PC-3 (cell line): ENCODE measurements at regions not wholly inside any gene's neighbourhood (a gene's known extent, or its start where the extent isn't known, plus 50 kb on each side); places are given as distances from the start of the nearest gene placed in this dataset.

Experiments
- ATAC-seq: fragments of 200-7000 bp; cut with Tn5 transposase; 2 replicates; pipeline ENCODE4 v1.9.1; 2020; ENCODE audit warnings: mild to moderate bottlenecking, moderate library complexity
- BruUV-seq: library from RNA; stranded (reverse); fragments of 400-500 nt; replicated peaks from 2 replicates; lab custom pipeline; 2021; lab: Mats Ljungman, UMichigan
- CTCF ChIA-PET: fragments of 300-600 bp; sonication (Branson Sonifier 250); formaldehyde crosslinking; loops from one replicate; lab custom pipeline; 2022; ENCODE audit warnings: antibody characterized with exemption; lab: Charles Lee
- POLR2A ChIA-PET: fragments of 300-600 bp; sonication (Branson Sonifier 250); formaldehyde crosslinking; loops from one replicate; lab custom pipeline; 2022; ENCODE audit warnings: antibody characterized with exemption; ENCODE audit not compliant: unreplicated experiment; lab: Charles Lee
- DNase-seq: peaks from one replicate; pipeline ENCODE4 v3.0.0-alpha.2; 2015
- H2AFZ ChIP-seq: fragments of 300-600 bp; sonication (generic); 2 replicates; pipeline ENCODE4 v1.6.0; 2016; ENCODE audit warnings: antibody characterized with exemption, low read length
- H3F3A ChIP-seq: fragments of 300-600 bp; sonication (generic); one replicate; pipeline ENCODE4 v1.6.0; 2017; ENCODE audit warnings: antibody characterized with exemption, low read length, control low read depth, mild to moderate bottlenecking; ENCODE audit not compliant: unreplicated experiment
- H3K27ac ChIP-seq: fragments of 300-600 bp; sonication (generic); 2 replicates; pipeline ENCODE4 v1.5.1; 2016; ENCODE audit warnings: mild to moderate bottlenecking, low read length
- H3K27me3 ChIP-seq: fragments of 300-600 bp; sonication (generic); 2 replicates; pipeline ENCODE4 v1.6.1; 2016; ENCODE audit warnings: low read length, mixed read lengths
- H3K36me3 ChIP-seq: fragments of 300-600 bp; sonication (generic); 2 replicates; pipeline ENCODE4 v1.6.1; 2016; ENCODE audit warnings: low read depth, mixed run types, low read length, mixed read lengths
- H3K4me1 ChIP-seq: fragments of 300-600 bp; sonication (generic); 2 replicates; pipeline ENCODE4 v1.5.1; 2016; ENCODE audit warnings: low read length; ENCODE audit not compliant: insufficient read depth
- H3K4me2 ChIP-seq: fragments of 300-600 bp; sonication (generic); 2 replicates; pipeline ENCODE4 v1.6.0; 2016; ENCODE audit warnings: low read length
- H3K4me3 ChIP-seq: fragments of 300-600 bp; sonication (generic); 2 replicates; pipeline ENCODE4 v1.5.1; 2016; ENCODE audit warnings: mild to moderate bottlenecking, low read length, mixed read lengths
- H3K79me2 ChIP-seq: fragments of 300-600 bp; sonication (generic); 2 replicates; pipeline ENCODE4 v1.6.1; 2017; ENCODE audit warnings: low read length, mixed read lengths
- H3K9ac ChIP-seq: fragments of 300-600 bp; sonication (generic); 2 replicates; pipeline ENCODE4 v1.6.0; 2016; ENCODE audit warnings: mild to moderate bottlenecking, low read length
- H3K9me2 ChIP-seq: fragments of 300-600 bp; sonication (generic); replicated peaks from 2 replicates; pipeline ENCODE4 v1.6.1; 2016; ENCODE audit warnings: mixed run types, low read length, mixed read lengths
- H3K9me3 ChIP-seq: fragments of 300-600 bp; sonication (generic); 2 replicates; pipeline ENCODE4 v1.6.1; 2016; ENCODE audit warnings: low read length, mixed read lengths
- H4K20me1 ChIP-seq: fragments of 300-600 bp; sonication (generic); 2 replicates; pipeline ENCODE4 v1.6.1; 2016; ENCODE audit warnings: low read length, mixed read lengths
- CTCF ChIP-seq: fragments of 300-600 bp; sonication (generic); conservative IDR thresholded peaks from 2 replicates; pipeline ENCODE4 v1.5.1; 2017; ENCODE audit warnings: antibody characterized with exemption, low read depth, mild to moderate bottlenecking, low read length
- EZH2 ChIP-seq: fragments of 300-600 bp; sonication (generic); IDR thresholded peaks from one replicate; pipeline ENCODE4 v1.6.1; 2017; ENCODE audit warnings: antibody characterized with exemption, mild to moderate bottlenecking, low read length; ENCODE audit not compliant: unreplicated experiment
- EZH2phosphoT487 ChIP-seq: fragments of 300-600 bp; sonication (generic); IDR thresholded peaks from 2 replicates; pipeline ENCODE4 v1.6.1; 2018; ENCODE audit warnings: mild to moderate bottlenecking, antibody characterized with exemption, low read length, borderline replicate concordance
- intact Hi-C: fragments of 100-400 bp; cut with micrococcal nuclease; formaldehyde crosslinking; loops from 2 replicates; pipeline ENCODE4 v1.9.0; 2023

GRCh38 chr2:71925268-71926088 is 222.2 kb downstream of the CYP26B1 start:
- CTCF ChIA-PET = interaction anchor here (2.2 kb wide), 1 partner anchor 225 kb away, joined by 47 read pairs; no protein-coding TSS in a partner anchor
- no peak for TF ChIP-seq CTCF
- TF ChIP-seq EZH2phosphoT487 = no peak
- TF ChIP-seq EZH2 = no peak
- no peak overlapping the region for H3K27ac ChIP-seq
- H3K79me2 ChIP-seq = no peaks in the 10 kb centered on the region
- no peaks in the 10 kb centered on the region for H3F3A ChIP-seq
- POLR2A ChIA-PET = no interaction called here
- no peak overlapping the region for H3K9ac ChIP-seq
- DNase-seq (no peak), ATAC-seq (no peak)
- no peak overlapping the region for H2AFZ ChIP-seq
- H3K9me2 ChIP-seq = no peaks in the 10 kb centered on the region
- no peak overlapping the region for H3K4me3 ChIP-seq
- H3K27me3 ChIP-seq = no peaks in the 10 kb centered on the region
- H3K4me2 ChIP-seq = no peak overlapping the region
- no peaks in the 10 kb centered on the region for H3K9me3 ChIP-seq
- H4K20me1 ChIP-seq = no peaks in the 10 kb centered on the region
- no TSS peak for BruUV-seq
- peaks cover 11% of the 10 kb centered on the region for H3K4me1 ChIP-seq
- H3K36me3 ChIP-seq = no peaks in the 10 kb centered on the region
- intact Hi-C loops = loop anchor here (2.0 to 10.0 kb wide), 2 partner anchors 381 to 819 kb away; no protein-coding TSS in a partner anchor

GRCh38 chr2:71923887-71924533 is 223.7 kb downstream of the CYP26B1 start:
- no peak overlapping the region for H3K27ac ChIP-seq
- no peaks in the 10 kb centered on the region for H3K27me3 ChIP-seq
- H3K9me2 ChIP-seq = no peaks in the 10 kb centered on the region
- peaks cover 6% of the 10 kb centered on the region for H3K4me1 ChIP-seq
- no TSS peak for BruUV-seq
- no peak overlapping the region for H3K9ac ChIP-seq
- H3K9me3 ChIP-seq = no peaks in the 10 kb centered on the region
- H3F3A ChIP-seq = no peaks in the 10 kb centered on the region
- ChIA-PET CTCF (interaction anchor here (0.6 to 2.2 kb wide), 10 partner anchors 19 to 1148 kb away, joined by 3 to 47 read pairs (median 3); no protein-coding TSS in a partner anchor), POLR2A (no interaction called here)
- TF ChIP-seq EZH2 = no peak
- peak; percentile 92 for TF ChIP-seq CTCF
- TF ChIP-seq EZH2phosphoT487 = no peak
- no peak overlapping the region for H2AFZ ChIP-seq
- no peak overlapping the region for H3K4me2 ChIP-seq
- H3K36me3 ChIP-seq = no peaks in the 10 kb centered on the region
- intact Hi-C loops = loop anchor here (1.0 to 10.0 kb wide), 5 partner anchors 73 to 821 kb away; no protein-coding TSS in a partner anchor
- no peaks in the 10 kb centered on the region for H3K79me2 ChIP-seq
- ATAC-seq (peak; percentile 94), DNase-seq (peak; percentile 85)
- H3K4me3 ChIP-seq = no peak overlapping the region
- H4K20me1 ChIP-seq = no peaks in the 10 kb centered on the region
